Dedifferentiated amniotic fluid mesenchymal stem cell (primary cell): ENCODE measurements at regions not wholly inside any gene's neighbourhood (a gene's known extent, or its start where the extent isn't known, plus 50 kb on each side); places are given as distances from the start of the nearest gene placed in this dataset.

ENCODE experiments used
- DNase-seq: peaks from one replicate; pipeline ENCODE4 v3.0.0-alpha.2; 2016; ENCODE audit errors: extremely low spot score

DNA sequence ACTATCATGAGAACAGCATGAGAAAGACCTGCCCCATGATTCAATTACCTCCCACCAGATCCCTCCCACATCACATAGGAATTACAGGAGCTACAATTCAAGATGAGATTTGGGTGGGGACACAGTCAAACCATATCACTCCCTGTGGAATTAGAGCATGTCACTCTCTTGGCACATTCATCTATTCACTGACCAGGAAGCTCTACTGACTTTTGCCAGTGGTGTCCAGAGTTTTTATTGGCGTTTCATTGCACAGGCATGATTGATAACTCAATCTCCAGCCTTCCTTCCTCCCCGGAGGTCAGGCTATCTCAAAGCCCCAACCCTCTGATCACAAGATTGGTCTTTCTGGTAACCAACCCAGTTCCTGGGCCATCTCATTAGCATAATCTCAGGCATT is 478.9 kb upstream of the NRP1 start:
- no peak for DNase-seq

DNA sequence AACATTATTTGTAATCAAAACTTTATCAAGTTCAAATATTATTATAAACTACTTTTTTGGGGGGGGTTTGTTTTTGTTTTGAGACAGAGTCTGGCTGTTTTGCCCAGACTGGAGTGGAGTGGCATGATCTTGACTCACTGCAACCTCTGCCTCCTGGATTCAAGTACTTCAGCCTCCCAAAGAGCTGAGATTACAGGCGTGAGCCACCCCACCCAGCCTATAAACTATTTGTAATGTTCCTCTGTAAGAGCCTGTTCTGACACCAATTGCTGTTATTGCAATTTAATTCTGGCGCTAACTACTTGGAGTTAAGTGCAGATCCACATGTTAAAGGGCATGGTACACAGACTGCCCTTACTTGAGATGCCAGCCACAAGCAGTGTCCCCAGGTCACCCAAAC is 478.1 kb upstream of the NRP1 start:
- DNase-seq = no peak

DNA sequence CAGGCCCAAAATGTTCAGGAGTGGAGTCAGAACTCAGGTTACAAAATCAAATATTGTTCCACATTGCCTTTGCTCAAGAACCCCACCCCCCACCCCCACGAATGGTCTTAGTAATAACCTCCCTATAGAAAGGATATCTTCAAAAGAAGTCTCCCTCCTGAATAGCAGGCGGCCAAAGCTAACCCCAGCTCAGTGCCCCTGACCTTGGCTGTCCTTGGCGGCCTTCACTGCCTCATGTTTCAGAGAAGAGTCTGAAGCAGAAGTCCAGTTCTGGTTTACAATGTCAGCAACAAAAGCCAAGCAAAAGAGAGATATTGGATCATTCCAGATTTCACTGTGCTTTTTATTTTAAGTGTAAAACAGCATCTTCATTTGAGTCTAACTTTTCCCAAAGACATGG is 476.5 kb upstream of the NRP1 start:
- DNase-seq = no peak

DNA sequence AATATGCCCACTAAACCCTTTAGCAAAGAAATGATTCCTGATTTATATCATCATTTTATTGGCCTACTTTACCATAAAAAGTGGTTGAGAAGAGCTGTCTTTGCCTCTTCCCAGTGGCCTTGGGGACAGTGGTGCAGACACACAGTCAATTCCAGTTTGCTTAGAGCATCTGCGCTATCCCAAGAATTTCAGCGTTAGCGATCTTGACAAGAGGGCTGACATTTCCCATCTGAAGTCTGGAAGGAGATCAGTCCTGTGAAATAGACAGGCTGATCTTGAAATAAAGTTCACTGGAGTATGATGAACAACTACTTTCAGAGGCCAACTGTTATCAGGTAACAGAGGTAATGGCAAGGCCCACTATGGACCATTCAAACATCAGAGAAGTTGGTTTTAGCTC is 475.3 kb upstream of the NRP1 start:
- no peak for DNase-seq

DNA sequence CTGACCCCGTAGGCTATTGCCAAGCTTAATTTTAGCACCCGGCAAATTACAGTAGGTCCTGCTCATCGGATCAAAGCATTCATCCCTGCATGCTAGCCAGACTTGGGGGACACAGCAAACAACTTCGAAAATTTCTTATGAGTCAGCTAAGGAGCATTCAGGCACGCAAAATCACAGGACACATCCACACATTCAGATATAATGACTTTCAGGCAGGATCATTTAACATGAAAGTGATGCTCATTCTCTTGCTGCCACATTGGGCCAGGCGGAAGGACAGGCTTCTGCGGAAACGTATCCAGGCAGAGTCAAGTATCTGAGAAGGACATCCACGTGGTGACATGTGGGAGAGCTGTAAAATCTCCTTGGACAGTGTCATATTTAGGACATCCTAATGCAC is 474.0 kb upstream of the NRP1 start:
- no peak for DNase-seq

DNA sequence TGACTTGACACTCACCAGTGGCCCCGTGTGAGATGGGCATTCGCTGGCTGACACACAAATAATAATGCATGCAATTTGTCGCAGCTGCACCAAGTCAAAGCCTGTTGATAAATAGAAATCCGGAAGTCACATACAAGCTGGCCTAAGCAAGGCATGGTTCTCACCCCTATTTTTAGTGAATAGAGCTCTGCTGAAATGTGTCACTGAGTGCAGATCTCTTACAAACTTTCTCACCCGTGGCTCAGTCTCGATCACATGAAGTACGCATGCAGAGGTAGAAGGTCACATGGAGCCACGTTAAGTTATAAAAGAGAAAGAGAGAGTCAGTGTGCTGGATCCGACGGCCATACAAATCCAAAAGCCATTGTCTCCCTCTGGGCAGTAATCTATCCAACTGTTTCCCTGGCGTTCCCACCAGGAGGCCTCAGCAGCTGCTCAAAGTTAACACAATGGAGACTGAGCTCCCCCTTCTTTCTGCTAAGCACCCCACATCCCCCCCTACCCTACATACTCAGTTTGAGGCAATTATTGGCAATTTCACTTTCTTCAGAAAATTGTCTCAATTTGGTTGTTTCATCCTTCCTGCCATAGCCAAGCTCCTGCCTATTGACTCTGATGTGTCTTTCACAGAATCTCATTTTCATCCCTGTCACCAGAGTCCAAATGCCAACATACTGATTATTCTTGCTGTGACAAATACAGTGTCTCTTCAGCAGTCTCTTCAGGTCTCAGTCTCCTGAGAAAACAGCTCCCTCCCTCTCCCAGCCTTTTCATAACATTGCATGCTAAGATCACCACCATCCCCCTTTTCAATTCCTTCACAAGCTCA is 473.3 kb upstream of the NRP1 start:
- DNase-seq = no peak

DNA sequence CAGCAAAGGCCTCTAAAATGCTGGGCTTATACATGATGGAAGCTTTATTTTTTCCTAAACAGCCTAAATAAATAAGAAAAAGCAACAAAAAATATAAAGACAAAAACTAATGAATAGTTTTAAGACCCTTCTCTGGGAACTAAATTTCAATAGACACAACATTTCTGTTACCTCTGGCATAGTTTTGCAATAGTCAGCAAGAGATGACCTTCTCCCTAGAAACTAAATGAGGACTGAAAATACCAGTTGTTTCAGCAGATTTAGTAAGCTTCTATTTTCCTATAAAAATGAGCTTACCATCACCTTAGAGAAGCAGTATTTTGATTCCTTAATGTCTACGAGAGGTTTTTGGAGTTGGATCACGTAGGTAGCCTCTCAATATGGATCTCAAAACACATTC is 471.4 kb upstream of the NRP1 start:
- no peak for DNase-seq

DNA sequence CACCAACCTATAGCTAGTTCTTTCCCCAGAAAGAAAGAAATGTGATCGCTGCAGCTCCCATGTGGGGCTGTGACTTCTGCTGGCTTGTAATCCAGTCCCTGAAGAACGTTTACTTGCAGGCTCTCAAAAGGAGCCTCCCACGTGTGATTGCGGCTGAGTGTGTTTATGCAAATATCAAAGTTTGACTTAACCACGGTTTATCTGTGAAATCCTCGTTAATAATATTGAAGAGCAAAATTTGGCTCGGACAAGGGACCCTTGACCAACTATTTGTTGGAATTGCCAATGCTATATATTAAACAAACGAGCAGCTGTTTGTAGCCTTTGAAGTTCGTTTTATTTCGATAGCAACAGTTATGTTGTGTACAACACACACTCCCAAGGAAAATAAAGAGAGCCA is 470.1 kb upstream of the NRP1 start:
- DNase-seq = no peak

DNA sequence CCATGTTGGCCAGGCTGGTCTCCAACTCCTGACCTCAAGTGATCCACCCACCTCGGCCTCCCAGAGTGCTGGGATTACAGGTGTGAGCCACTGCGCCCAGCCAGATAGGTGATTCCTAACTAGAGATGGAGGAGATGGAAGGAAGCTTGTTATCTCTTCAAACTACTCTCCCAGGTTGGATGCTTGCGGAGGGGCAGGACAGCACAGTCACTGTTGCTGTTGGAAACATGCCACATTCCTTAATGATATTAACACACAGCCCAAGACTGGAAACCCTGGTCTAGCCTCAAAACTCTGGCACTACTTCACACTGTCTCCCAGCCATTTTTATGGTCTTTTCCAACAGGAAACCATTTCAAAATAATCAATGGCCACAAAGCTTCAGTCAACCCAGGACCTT is 468.8 kb upstream of the NRP1 start:
- DNase-seq = no peak

DNA sequence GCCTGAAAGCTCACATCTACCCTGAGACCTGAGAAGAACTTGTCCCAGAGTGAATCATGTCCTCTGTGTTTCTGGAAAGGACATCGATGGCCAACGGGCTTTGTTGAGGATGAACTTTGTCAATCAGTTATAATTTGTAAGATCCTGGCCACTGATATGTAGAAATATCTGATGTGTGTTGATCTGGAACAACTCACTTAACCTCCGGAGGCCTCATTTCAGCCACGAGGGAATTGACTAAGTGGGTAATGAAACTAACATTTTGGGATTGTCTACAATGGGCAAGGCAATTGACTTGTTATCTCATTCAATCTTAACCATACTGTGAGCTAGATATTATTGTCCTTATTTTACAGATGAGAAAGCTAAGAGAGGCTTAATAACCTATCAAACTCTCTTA is 468.1 kb upstream of the NRP1 start:
- DNase-seq = no peak

DNA sequence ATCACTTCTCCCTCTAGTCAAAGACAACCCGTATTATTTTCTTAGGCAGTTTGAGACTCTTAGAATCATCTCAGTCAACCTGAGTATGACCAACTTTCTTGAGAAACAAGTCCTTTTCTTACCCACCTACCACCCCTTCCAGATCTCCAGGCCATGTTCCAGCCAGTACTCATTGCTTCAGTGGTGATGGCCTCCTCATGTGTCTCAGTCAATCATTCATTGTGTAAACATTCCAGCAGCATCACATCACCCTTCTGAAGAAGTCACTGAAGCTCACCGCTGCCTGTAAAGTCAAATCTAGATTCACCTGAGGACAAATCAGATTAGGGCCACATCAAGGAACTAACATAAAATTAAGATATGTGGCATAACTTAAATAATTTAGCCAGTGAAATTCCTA is 467.2 kb upstream of the NRP1 start:
- DNase-seq = no peak

DNA sequence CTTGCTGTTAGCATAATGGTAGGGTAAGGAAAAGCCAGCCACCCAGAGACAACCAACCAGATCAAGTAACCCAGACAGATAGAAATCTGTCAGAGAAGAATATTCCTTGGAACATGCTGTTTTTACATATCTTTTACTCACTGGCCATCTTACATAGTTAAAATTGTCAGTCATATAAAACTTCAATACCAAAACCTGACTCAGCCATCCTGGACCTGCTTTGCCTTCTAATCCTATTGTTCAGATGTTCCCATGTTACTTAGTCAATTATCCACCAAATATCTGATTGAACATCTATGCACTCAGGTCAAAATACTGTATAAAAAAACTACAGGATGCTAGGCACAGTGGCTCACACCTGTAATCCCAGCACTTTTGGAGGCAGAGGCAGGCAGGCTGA is 466.5 kb upstream of the NRP1 start:
- no peak for DNase-seq

DNA sequence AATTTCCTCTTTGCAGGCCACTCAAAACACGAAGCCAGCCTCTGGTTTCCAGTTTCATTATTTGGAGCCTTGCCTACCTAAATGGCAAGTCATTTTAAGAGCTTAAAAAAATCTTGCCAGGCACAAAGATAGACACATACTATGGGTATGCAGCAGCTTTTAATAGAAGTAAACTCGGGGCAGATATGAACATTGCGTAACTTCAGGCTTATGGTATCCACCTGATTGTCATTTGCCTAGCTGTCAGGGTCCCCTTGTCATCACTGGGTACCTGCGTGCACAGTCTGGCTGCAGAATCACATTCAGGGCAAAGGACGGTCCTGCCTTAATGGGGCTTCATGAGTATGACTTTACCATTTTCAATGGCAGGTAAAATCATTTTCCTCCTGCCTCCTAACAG is 466.1 kb upstream of the NRP1 start:
- DNase-seq = no peak

DNA sequence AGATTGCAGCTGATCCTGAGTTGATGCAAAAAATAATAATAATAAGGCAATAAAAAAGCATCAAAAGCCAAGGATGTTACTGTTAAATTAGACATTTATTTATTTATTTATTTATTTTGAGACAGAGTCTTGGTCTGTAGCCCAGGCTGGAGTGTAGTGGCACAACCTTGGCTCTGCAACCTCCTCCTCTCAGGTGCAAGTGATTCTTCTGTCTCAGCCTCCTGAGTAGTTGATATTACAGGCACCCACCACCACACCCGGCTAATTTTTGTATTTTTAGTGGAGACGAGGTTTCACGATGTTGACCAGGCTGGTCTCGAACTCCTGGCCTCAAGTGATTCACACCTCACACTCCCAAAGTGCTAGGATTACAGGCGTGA is 465.5 kb upstream of the NRP1 start:
- DNase-seq = no peak

DNA sequence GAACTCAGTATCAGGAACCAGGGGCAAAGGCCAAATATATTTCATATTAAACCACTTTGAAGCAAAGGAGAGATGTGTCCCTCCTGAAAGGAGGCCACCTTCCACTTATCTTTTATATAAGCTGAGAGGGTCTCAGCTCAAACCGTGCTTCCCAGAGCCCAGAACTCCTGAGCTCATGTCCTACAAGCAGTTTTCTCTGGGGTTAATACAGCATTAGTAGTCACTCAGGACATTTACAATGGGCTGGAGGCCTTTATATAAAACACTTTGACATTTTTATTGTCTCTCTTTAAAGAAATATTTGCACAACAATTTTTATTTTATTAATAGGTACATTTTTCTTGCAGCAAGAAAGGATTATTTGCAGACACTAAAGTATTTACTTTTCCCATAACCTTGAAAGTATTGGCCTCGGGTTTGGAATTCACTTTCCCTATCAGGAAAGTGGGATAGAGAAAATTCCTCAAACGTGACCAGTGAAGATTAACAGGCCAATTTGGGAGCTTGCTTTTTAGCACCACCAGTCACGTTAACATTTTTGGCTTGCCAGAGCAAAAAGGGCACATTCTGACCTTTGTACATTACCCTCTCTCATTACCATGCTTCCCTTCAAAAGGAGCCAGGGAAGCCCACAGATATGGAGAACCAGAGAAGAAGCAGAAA is 464.9 kb upstream of the NRP1 start:
- no peak for DNase-seq

DNA sequence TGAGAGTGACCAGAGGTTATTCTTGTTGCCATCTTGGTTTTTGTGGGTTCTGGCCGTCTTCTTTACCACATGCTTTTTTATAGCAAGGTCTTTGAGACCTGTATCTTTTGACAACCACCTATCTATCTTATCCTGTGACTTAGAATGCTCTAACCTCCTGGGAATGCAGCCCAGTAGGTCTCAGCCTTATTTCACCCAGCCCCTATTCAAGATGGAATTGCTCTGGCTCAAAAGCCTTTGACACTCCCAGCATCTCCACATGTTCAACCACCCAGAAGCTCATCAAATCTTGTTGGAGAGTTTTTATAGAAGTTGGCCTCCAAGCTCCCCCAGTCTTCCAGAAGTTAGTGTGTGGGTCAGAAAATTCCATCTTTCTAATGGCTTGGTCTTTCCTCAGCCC is 464.3 kb upstream of the NRP1 start:
- no peak for DNase-seq

DNA sequence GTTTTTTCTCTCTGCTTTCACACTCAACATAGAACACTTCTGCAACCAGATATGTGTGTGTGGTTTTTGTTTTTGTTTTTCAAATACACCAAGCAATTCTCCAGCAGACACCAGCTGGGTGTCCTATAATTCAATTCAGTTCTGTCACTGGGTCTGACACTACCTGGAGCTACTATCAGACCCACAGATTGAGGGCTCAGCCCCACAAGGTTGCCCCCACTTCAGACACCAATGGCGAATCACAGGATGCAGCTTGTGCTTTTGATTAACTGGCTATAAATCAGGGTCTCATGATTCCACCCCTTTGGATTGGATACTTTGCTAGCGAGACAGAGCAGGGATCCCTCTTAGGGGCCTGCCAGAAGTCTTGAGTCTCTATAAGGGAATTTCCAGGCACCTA is 462.2 kb upstream of the NRP1 start:
- no peak for DNase-seq

DNA sequence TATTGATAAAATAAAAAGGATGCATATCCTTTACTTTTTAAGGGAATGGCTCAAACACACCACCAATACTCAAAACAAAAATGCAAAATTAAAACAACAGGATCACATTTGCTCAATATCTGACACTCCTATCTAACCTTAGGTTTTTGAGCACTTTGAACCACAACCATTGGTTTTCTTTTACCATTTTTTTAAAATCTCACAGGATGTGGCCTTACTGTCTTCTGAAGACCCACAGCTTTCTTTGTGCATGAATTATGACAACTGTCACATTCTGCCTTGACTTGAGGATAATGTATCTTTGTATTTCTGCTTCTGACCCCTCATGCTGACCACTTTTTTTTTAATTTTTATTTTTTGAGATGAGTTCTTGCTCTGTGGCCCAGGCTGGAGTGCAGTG is 461.1 kb upstream of the NRP1 start:
- no peak for DNase-seq

DNA sequence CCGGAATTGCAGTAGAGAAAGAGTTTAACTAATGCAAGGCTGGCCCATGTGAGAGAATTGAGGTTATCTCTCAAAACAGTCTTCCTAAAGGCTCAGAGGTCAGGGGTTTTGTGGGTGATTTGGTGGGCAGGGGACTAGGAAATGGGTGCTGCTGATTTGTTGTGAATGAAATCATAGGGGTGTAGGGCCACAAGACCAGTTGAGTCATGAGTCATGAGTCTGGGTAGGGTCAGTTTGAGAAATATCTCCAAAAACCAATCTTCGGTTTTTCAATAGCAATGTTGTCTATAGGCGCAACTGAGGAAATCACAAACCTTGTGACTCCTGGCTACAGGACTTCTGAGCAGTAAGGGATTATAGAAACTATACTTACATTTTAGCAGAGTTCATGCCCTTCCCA is 460.0 kb upstream of the NRP1 start:
- DNase-seq = no peak

DNA sequence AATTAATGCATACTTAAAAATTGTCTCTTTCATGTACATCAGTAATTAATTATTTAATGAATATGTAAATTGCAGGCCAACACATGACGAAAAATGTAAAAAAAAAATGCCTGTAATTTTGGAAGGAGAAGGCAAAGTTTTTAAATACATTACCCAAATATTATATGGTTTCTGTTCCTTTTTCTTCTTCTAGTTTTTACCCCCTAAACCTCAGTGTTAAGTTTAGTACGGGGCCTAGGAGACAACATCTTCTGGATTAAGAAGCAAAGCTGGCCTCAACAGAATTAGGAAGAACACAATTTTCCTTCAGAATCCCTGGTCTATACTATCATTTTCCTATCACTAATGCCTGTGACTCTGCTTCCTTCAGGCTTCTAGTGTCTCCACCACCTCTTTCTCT is 459.3 kb upstream of the NRP1 start:
- DNase-seq = no peak

DNA sequence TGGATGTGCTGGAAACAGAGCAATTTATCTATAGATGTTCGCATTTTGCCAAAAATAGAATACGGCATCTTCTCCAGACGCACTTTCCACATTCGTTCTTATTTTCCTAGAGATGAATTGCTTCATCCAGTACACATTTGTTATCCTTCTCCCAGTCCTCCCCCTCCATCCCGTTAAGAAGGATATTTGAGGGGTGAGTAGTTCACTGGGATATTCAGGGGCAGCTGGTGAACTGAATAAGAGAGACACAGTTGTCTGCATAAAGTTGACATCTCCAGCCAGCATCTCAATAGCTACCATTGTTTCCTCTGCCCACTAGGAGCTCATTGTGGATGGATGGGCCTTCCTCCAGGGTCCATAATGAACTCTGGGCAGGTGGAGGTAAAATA is 456.8 kb upstream of the NRP1 start:
- no peak for DNase-seq

DNA sequence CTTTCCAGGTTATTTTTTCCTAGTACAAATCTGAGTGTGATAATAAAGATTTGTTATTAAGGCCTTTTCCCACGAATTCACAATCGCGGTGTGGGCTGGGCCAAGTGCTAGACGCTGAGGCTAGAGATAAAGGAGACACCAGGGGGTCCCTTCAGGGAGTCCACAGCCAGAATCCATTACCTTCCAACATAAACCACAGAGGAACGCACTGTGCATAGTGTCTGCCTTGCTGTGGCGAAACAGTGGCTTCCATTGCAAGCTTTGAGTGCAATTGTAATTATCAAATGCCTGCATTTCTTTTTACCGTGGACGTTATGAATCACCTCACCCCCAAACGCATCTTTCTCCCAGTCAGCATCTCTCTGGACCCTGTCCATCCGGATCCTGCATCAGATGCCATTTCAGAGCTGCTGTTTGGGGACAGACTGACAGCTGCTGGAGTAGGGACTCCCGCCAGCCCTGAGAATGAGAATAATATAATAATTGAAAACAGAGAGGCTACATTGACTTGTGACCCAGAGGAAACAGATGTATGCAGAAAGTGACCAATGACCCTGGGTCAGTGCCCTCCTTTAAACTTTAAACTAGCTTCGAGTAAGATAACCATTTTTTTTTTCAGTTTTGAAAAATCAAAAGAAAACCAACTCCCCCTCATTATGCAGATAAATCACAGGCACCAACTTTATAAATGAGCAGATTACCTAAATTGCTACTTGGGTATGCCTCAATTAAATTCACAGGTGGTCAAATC is 456.2 kb upstream of the NRP1 start:
- no peak for DNase-seq

DNA sequence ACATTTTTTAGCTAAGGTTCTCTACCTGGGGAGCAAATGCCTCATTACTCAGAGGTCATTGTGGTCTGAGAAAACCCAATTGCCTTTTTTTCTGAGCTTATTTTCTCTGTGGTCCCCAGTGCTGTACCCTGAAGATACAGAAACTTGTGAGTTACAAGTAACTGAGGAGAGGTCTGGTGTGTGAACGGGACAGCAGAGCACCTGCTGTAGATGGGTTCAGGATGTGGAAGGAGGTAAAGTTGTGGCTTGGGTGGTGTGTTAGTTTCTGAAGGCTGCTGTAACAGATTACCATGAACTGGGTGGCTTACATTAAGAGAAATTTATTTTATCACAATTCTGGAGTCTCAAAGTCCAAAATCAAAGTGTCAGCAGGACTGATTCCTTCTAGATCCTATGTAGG is 449.1 kb upstream of the NRP1 start:
- no peak for DNase-seq
